ENCODE measurements at regions not wholly inside any gene's neighbourhood (a gene's known extent, or its start where the extent isn't known, plus 50 kb on each side); places are given as distances from the start of the nearest gene placed in this dataset.

DNA sequence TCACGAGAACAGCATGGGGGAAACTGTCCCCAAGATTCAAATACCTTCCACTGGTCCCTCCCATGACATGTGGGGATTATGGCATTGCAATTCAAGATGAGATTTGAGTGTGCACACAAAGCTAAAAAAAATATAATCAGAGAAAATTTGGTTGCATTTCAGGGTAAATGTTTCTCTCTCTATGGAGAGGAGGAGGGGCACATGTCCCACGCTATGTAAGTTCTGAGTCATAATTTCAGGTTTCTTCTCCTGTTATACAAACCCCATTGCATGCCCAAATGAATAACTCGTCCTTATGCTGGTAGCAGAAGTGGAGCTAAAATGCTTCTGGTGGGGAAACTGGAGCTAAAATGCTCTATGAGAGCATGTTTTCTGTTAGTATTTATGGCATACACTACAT lies 209.7 kb upstream of the DCBLD2 start:
- intact Hi-C loops (cut with DNase I), result no loop called here

DNA sequence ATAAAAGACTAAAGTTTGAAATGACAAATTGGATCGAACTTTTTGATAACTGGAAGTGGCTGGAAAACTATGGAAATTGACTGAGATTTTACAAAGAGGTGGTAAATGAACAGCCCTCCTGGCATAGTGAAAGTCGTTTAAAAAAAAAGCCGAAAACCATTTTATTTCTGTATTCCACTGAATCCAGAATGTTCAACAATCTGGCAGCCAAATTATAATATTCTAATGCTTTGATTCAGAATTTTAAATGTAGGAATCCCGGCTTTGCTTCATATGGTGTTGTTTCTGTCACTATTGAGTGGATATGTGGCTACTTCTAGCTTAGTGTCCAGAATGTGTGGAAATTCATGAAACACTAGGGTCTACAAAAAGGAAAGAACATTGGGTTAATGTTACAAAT lies 208.9 kb upstream of the DCBLD2 start:
- intact Hi-C loops (cut with DNase I), result no loop called here
- DNase-seq (ENCODE audit: low spot score), result no peak

More for the DNA sequence above, 209.7 kb upstream of the DCBLD2 start:
- DNase-seq (ENCODE audit: low spot score), result no peak

DNA sequence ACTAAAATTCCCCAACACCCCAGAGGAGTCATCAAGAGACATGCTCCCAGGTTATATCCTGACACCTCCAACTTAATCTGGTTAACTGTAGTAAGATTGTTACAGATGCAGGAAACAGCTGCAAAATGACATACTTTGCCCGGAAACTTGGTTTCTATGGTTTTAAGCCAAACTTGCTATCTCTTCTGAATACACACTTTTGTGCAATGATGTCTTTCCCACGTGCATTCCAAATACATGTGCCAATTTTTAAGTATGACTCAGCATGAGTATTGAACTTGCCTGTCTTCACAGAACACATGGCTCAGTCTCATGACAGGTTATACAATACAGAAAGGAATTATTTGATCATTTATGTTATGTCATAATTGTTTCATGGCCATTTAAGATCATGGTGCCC lies 207.0 kb upstream of the DCBLD2 start:
- intact Hi-C loops (cut with DNase I), result no loop called here

DNA sequence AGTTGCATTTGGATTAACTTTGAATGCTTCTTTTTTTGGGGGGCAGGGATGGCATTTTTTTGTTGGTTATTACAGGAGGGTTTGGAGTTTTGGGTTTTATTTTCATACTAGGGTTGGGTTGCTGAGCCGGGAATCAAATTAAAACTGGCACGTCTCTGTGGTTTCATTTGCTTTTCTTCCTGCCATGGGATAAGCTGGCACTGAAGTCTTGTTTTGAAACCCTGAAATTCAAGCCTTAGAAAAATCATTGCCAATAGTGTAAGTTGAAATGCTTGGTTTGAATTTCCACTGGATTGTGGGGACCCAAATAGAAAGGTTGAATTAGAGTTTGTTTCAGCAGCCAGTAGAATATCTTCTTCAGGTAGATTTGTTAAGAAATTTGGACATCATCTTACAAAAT lies 193.1 kb upstream of the DCBLD2 start:
- intact Hi-C loops (cut with DNase I), result no loop called here

More for the DNA sequence above, 207.0 kb upstream of the DCBLD2 start:
- no peak for DNase-seq (ENCODE audit: low spot score)

DNA sequence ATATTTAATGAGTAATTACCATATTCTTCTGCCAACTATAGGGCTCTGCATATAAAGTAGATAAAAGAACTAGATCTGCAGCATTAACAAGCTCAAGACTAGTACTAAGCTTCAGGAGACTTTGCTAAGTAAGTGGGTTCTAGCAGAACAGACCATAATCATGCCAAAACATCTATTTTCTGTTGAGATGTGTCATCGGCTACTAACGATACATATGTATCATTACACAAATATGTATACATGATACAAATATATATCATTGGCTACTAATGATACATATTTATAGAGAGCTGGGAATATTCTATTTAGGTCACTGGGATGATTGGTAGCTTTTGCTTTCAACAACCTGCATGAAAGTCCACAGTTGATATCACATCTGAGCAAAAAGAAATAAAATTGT lies 185.8 kb upstream of the DCBLD2 start:
- no peak for DNase-seq (ENCODE audit: low spot score)
- intact Hi-C loops (cut with DNase I), result no loop called here

More for the DNA sequence above, 193.1 kb upstream of the DCBLD2 start:
- no peak for DNase-seq (ENCODE audit: low spot score)

DNA sequence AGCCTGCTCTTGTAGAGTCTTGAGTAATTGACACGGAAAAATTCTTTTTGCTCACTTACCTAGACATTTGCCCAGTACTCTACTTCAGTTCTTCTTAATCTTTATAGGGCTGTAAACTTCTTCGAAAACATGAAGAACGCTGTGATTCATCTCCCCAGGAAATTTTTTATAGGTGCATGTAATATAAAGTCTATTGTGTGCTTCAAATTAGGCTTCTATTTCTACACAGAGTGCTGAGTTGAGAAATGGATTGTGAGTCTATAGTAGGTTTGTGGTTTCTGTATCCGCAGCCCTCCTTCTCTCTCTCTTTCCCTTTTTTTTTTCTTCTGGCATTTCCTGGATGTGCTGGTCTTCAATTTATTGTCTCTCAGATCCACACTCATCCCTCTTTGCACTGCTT lies 183.3 kb upstream of the DCBLD2 start:
- intact Hi-C loops (cut with DNase I), result no loop called here
- DNase-seq (ENCODE audit: low spot score), result no peak

DNA sequence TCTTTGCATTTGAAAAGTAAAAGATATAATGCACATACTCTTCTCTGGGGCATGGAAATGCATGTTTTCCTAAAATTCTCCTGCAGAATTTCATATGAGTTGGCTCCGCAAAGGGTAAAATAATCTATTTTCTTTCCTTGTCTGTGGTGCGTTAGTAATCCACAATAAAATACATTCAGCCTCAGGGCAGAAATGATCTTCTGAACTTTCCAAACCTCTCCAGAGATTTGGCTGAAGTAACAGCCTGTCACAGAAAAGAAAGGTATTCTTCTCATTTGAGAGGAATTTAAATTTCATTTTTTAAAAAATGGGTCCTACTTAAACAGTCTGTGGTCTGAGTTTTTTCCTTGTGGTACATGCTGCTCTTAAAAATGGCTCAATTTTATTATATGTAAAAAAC lies 182.7 kb upstream of the DCBLD2 start:
- intact Hi-C loops (cut with DNase I), result no loop called here
- DNase-seq (ENCODE audit: low spot score), result no peak

DNA sequence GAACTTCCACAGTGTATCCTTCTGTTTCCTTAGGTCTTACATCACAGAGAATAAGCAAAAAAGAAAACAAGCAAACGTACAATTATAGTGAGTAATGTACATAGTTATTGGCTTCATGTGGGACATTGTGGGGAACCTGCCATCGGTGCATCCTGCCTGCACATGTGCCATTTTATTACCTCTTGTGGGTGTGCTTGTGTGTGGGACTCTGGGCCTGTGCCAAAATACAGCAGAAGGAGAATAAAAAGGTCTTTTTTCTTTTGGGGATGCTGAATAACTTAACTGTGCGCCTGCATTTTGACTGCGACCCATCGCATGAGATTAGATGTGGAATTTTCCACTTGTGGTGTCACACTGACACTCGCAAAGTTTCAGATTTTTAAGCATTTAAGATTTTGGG lies 169.6 kb upstream of the DCBLD2 start:
- no peak for DNase-seq (ENCODE audit: low spot score)
- intact Hi-C loops (cut with DNase I), result no loop called here

DNA sequence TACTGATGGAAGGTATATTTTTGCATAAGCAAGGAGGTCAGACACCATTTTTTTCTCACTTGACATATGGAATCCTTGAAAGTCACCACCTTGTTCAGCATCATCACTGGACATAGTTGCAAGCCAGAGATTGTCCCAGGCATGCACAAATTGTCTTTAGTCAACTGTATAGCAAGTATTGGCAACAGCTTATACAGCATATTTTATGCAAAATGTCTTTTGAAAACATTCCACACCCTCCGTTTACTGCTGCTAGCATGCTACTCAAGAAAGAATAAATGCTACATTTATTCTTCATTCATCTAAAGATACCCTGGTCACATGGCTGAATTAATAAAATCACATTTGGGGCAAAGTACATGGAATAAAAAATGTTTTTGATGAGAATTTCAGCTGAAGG lies 168.5 kb upstream of the DCBLD2 start:
- intact Hi-C loops (cut with DNase I), result no loop called here
- no peak for DNase-seq (ENCODE audit: low spot score)

DNA sequence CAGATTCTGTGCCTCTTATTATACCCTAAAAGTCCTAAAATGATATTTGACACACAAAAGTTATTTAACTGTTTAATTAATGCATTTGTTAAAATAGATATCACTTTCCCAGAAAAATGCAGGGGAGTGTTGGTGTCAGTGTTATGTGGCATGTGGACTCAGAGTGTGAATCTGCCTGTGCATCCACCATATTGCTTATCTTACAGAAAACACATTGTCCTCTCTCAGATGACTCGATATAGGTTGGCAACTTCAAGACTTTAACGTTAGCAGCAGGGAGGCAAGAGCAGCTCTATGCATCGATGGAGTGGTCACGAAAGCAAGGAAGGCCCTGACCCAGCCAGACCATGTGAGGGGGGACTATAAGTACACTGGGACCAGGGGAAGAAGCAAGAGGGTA lies 165.4 kb upstream of the DCBLD2 start:
- intact Hi-C loops (cut with DNase I), result no loop called here

DNA sequence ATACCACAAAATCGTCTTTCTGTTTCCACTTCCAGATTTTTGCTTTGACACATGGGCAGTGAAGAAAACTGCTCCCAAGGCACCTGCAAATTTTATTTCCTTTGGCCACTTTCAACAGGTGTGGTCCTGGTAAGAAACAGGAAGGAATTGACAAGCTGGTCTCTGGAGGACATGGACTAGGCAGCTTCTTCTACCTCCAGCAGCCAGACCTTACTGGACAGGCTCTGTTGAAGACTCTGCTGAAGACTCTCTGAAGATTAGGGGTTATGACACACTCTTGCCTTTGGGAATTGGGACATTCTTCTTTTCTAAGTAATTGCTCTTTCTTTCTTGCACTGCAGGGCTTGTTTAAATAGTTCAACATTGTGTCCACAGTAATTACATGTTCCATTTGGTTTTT lies 147.7 kb upstream of the DCBLD2 start:
- intact Hi-C loops (cut with DNase I), result no loop called here
- DNase-seq (ENCODE audit: low spot score), result no peak

More for the DNA sequence above, 165.4 kb upstream of the DCBLD2 start:
- no peak for DNase-seq (ENCODE audit: low spot score)

DNA sequence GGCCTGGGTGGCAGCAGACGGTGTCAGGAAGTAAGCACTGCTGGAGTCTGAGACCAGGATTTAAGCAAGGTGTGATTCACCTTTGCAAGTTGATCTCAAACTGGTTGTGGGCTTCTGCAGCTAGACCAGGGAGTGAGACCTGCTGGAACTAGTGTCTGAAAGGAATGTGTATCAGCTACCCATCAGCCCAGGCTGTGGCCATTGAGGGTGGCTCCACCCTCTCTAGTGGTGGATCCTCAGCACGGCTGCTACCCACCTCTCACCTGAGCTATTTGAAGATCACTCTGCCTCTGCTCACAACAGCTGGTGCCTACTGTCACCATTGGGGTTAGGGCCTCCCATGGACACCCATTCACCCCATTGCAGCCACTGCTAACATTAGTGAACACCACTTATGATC lies 140.3 kb upstream of the DCBLD2 start:
- no peak for DNase-seq (ENCODE audit: low spot score)
- intact Hi-C loops (cut with DNase I), result no loop called here

DNA sequence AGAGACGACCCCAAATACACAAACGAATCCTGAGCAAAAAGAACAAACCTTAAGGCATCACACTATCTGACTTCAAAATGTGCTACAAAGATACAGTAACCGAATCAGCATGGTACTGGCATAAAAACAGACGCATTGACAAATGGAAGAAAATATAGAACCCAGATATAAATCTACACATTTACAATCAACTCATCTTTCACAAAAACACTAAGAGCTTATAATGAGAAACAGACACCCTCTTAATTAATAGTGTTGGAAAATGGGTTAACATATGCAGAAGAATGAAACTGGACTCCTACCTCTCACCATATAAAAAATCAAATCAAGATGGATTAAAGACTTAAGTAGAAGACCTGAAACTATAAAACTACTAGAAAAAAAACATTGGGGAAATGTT lies 130.3 kb upstream of the DCBLD2 start:
- DNase-seq (ENCODE audit: low spot score), result no peak
- intact Hi-C loops (cut with DNase I), result no loop called here

DNA sequence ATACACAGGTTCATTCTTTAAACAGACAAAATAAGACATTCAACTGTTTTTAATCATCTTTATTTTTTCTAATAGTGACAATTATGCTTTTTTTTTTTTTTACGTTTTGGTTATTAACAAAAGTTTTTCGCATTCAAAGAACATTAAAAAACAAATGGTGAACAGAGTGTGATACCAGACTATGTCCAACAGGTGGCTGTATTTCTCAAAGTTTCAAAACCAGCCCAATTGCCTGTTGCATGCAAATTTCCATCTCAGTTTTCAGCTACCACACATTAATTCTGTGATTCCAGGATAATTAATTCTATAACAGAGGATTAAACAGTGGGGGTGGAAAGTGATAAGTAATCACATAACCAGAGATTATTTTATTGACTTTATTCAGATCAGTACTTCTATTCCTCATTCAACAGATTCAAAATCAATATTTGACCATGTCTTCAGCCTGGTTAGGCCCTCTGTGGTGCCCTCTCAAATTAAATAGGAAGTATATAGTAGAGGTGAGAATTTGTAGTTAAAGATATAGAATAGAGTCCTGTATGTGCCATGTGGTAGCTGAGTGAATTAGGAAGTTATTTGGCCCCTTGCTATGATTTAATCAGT lies 122.2 kb upstream of the DCBLD2 start:
- intact Hi-C loops (cut with DNase I), result loop anchor here in 1 of 2 donors (5.0 to 10.0 kb wide), 2 partner anchors 149 to 731 kb away; no protein-coding TSS in a partner anchor
- no peak for DNase-seq (ENCODE audit: low spot score)

DNA sequence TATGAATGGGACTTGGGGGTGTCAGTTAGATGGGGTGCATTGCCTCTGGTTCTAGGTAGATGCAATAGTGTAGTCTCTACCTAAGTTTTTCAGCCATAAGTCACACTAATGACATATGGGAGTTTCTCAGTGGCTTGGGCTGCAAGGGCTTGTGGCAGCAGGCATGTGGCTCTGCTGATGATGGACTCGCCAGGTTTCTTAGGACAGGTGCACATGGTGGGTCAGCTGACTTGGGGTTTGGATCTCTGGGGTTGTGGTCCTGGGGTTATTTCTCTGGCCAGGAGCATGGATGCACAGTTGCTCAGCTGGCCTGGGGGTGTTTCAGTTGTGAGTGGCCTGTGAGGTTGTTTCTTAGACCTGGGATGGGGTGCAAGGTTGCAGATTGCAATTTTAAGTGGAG lies 120.0 kb upstream of the DCBLD2 start:
- no peak for DNase-seq (ENCODE audit: low spot score)
- intact Hi-C loops (cut with DNase I), result loop anchor here in 1 of 2 donors (5.0 to 10.0 kb wide), 2 partner anchors 151 to 733 kb away; no protein-coding TSS in a partner anchor

DNA sequence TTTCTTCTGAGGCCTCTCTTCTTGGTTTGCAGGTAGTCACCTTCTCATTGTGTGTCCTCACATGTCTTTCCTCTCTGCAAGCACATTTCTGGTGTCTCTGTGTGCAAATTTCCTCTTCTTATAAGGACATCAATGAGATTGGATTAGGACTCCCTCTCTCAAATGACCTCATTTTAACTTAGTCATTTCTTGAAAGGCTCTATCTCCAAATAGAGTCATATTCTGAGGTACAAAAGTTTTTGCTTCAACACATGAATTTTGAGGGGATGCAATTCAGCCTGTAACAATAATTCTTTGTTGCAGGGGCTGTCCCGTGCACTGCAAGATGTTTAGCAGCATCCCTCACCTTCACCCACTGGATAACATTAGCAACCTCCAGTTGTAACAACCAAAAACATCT lies 115.0 kb upstream of the DCBLD2 start:
- intact Hi-C loops (cut with DNase I), result loop anchor here in 1 of 2 donors (1.0 kb wide), 1 partner anchor 10 kb away; no protein-coding TSS in a partner anchor
- no peak for DNase-seq (ENCODE audit: low spot score)

DNA sequence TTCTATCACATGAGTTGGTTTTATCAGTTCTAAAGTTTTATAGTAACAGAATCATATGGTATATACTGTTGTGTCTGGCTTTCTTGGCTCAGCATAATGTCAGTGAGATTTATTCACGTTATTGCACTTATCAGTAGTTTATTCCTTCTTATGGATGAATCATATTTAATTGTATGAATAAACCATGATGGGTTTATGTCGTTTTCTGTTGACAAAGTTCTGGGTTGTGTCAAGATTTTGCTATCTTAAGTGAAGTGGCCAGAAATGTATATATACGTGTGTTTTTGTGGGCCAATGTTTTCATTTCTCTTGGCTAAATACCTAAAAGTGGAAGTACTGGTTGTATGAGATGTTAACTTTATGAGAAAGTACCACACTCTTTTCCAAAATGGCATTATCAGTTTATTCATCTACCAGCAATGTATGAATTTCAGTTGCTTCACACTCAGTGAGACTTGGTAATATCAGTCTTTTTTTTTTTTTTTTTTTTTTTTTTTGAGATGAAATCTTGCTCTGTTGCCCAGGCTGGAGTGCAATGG lies 112.4 kb upstream of the DCBLD2 start:
- no peak for DNase-seq (ENCODE audit: low spot score)
- intact Hi-C loops (cut with DNase I), result no loop called here

DNA sequence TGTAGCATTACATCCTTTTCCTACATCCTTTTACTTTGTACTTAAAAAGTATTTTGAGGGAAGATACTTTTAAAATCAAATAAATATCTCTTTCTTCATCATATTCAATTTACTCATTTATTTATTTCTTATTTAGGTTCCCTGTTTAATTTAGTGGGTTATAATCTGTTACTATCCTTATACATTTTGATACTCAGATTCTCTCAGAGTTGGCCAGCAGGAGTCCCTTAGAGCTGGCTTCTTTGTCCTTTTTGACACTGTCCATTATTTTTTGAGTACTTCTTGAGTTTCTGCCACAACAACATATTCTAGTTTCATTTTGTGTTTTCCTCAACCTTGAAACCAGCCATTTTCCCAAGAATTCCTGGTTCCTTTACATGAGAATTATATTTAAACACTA lies 111.6 kb upstream of the DCBLD2 start:
- intact Hi-C loops (cut with DNase I), result no loop called here
- DNase-seq (ENCODE audit: low spot score), result no peak

DNA sequence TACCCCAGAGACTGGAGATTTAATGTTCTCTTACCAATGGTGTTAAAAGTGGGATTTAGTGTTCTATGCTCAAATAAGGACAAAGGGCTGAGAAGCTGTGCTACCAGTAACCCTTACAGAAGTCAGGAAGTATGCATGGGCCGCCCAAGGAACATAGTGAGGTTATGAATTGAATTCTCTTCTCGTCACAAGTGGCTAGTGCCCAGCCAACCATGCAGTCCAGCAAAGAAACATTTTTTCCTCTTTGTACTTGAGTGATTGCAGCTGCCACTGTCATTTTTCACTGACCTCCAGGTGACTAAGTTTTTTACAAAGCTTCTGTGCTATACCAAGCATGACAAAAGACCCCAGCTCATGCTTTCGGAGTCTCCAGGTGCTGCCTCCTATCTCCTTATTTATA lies 110.6 kb upstream of the DCBLD2 start:
- intact Hi-C loops (cut with DNase I), result no loop called here
- no peak for DNase-seq (ENCODE audit: low spot score)

DNA sequence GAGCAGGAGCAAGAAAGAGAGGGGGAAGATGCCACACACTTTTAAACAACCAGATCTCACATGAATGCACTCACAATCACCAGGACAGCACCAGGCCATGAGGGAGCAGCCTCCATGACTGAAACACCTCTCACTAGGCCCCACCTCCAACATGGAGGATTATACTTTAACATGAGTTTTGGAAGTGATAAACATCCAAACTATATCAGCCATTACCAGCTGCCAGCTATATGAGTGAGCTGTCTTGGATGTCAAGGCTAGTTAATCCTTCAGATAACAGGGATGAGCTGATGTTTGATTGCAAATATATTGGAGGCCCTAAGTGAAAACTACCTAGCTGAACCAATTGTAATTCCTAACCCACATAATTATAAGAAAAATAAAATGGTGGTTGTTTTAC lies 108.4 kb upstream of the DCBLD2 start:
- no peak for DNase-seq (ENCODE audit: low spot score)
- intact Hi-C loops (cut with DNase I), result no loop called here

DNA sequence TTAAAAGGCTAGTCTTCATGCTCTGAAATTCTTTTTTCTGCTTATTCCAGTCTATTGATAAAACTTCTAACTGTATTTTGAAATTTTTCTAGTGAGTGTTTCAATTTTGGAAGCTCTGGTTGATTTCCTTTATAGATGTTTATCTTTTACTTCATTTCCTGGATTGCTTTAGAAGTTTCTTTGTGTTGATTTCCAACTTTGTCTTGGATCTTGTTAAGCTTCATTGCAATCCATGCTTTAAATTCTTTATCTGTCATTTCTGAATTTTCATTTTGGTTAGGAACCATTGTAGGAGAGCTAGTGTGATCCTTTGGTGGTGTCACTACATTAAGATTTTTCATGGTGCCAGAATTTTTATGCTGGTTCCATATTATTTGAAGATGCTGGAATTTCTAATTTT lies 105.2 kb upstream of the DCBLD2 start:
- DNase-seq (ENCODE audit: low spot score), result no peak
- intact Hi-C loops (cut with DNase I), result loop anchor here in 1 of 2 donors (1.0 kb wide), 1 partner anchor 10 kb away; no protein-coding TSS in a partner anchor

Data from posterior vena cava (tissue), 2 donors.